Panc1 (cell line): ENCODE measurements at regions not wholly inside any gene's neighbourhood (a gene's known extent, or its start where the extent isn't known, plus 50 kb on each side); places are given as distances from the start of the nearest gene placed in this dataset.

Experiments used
- ATAC-seq: fragments of 200-7000 bp; cut with Tn5 transposase; 2 replicates; pipeline ENCODE4 v1.9.1; 2020; ENCODE audit warnings: mild to moderate bottlenecking, moderate library complexity
- BruUV-seq: library from RNA; stranded (reverse); fragments of 400-500 nt; replicated peaks from 2 replicates; lab custom pipeline; 2021; lab: Mats Ljungman, UMichigan
- CTCF ChIA-PET: fragments of 300-600 bp; sonication (Branson Sonifier 250); formaldehyde crosslinking; loops from one replicate; lab custom pipeline; 2022; ENCODE audit warnings: antibody characterized with exemption; lab: Charles Lee
- POLR2A ChIA-PET: fragments of 300-600 bp; sonication (Branson Sonifier 250); formaldehyde crosslinking; loops from one replicate; lab custom pipeline; 2022; ENCODE audit warnings: antibody characterized with exemption; lab: Charles Lee
- DNase-seq: peaks from one replicate; pipeline ENCODE4 v3.0.0-alpha.2; 2010; ENCODE audit warnings: low read depth, low spot score
- H3K27ac ChIP-seq: 2 replicates; pipeline ENCODE4 v1.5.1; 2011; ENCODE audit warnings: mild to moderate bottlenecking, low read length, inconsistent platforms
- H3K27me3 ChIP-seq: fragments of 200-500 bp; sonication (Bioruptor generic); 2 replicates; pipeline ENCODE4 v1.6.0; 2014; ENCODE audit warnings: low read length, inconsistent platforms; ENCODE audit not compliant: control insufficient read depth, insufficient read depth
- H3K36me3 ChIP-seq: fragments of 200-500 bp; sonication (Bioruptor generic); 2 replicates; pipeline ENCODE4 v1.5.1; 2014; ENCODE audit warnings: inconsistent platforms, mild to moderate bottlenecking, low read length, moderate library complexity; ENCODE audit not compliant: control insufficient read depth, insufficient read depth
- H3K4me1 ChIP-seq: 2 replicates; pipeline ENCODE4 v1.5.1; 2011; ENCODE audit warnings: inconsistent platforms, mild to moderate bottlenecking, low read length, moderate library complexity; ENCODE audit not compliant: control insufficient read depth, insufficient read depth
- H3K4me3 ChIP-seq, 2 experiments: 2 replicates each; pipeline ENCODE4 v1.5.1; 2011 to 2012; ENCODE audit warnings: low read depth in 2 of 2, low read length in 2 of 2, mild to moderate bottlenecking in 2 of 2, inconsistent platforms in 1 of 2, moderate library complexity in 1 of 2
- H3K9me3 ChIP-seq: fragments of 200-500 bp; sonication (Bioruptor generic); 2 replicates; pipeline ENCODE4 v1.5.1; 2014; ENCODE audit warnings: low read depth, mild to moderate bottlenecking, inconsistent platforms, low read length, moderate library complexity; ENCODE audit not compliant: control insufficient read depth, insufficient read depth
- POLR2AphosphoS5 ChIP-seq: IDR thresholded peaks from 2 replicates; pipeline ENCODE4 v1.6.1; 2012; ENCODE audit warnings: mild to moderate bottlenecking, low read depth, low read length, moderate library complexity
- REST ChIP-seq, 2 experiments: IDR thresholded peaks; 2 replicates each; pipeline ENCODE4 v1.6.1; 2011 to 2012; ENCODE audit warnings: low read depth in 2 of 2, control low read depth in 1 of 2, low read length in 1 of 2, mild to moderate bottlenecking in 1 of 2, moderate library complexity in 1 of 2; ENCODE audit not compliant: insufficient read depth in 1 of 2
- SIN3A ChIP-seq: IDR thresholded peaks from 2 replicates; pipeline ENCODE4 v1.6.1; 2012; ENCODE audit warnings: low read depth, mild to moderate bottlenecking, low read length, moderate library complexity, borderline replicate concordance; ENCODE audit not compliant: insufficient read depth
- TCF7L2 ChIP-seq: IDR thresholded peaks from 2 replicates; pipeline ENCODE4 v1.6.1; 2011; ENCODE audit warnings: mild to moderate bottlenecking, low read depth, low read length, inconsistent platforms
- in situ Hi-C: cut with HindIII; loops from 2 replicates; pipeline ENCODE4 v1.10.0; 2016; ENCODE audit warnings: low sequenced_read_pairs, low pct_unique_long_range_greater_than_20kb
- intact Hi-C: fragments of 100-400 bp; cut with micrococcal nuclease; formaldehyde crosslinking; loops from one replicate; pipeline ENCODE4 v1.10.0; 2022; ENCODE audit not compliant: unreplicated experiment
- TF ChIP-seq, protein P1 (sequence below): fragments of 450-650 bp; IDR thresholded peaks from 2 replicates; pipeline ENCODE4 v1.5.1; 2017; ENCODE audit warnings: mild to moderate bottlenecking

- H3K9me3 ChIP-seq = no peaks in the 10 kb centered on the region
- TF ChIP-seq SIN3A = no peak
- no peak for TF ChIP-seq TCF7L2
- TF ChIP-seq POLR2AphosphoS5 = no peak
- no peak for TF ChIP-seq REST (IDR thresholded peaks at IDR 0.05; ENCODE audit: insufficient read depth in 1 of 2, low read depth in 2 of 2, low read length in 1 of 2)
- TF ChIP-seq, protein P1, sequence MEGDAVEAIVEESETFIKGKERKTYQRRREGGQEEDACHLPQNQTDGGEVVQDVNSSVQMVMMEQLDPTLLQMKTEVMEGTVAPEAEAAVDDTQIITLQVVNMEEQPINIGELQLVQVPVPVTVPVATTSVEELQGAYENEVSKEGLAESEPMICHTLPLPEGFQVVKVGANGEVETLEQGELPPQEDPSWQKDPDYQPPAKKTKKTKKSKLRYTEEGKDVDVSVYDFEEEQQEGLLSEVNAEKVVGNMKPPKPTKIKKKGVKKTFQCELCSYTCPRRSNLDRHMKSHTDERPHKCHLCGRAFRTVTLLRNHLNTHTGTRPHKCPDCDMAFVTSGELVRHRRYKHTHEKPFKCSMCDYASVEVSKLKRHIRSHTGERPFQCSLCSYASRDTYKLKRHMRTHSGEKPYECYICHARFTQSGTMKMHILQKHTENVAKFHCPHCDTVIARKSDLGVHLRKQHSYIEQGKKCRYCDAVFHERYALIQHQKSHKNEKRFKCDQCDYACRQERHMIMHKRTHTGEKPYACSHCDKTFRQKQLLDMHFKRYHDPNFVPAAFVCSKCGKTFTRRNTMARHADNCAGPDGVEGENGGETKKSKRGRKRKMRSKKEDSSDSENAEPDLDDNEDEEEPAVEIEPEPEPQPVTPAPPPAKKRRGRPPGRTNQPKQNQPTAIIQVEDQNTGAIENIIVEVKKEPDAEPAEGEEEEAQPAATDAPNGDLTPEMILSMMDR = no peak
- no TSS peak for BruUV-seq
- H3K27me3 ChIP-seq = no peaks in the 10 kb centered on the region
- POLR2A ChIA-PET = no interaction called here
- DNase-seq = no peak
- intact Hi-C loops = no loop called here
- H3K36me3 ChIP-seq = no peaks in the 10 kb centered on the region
- no peak for ATAC-seq
- H3K4me3 ChIP-seq = no peak overlapping the region
- H3K27ac ChIP-seq = no peak overlapping the region
- no peaks in the 10 kb centered on the region for H3K4me1 ChIP-seq
- CTCF ChIA-PET = no interaction called here
- in situ Hi-C loops = no loop called here
Measured at GRCh38 chr4:13056630-13057189, 427.4 kb downstream of the RAB28 start.

DNA sequence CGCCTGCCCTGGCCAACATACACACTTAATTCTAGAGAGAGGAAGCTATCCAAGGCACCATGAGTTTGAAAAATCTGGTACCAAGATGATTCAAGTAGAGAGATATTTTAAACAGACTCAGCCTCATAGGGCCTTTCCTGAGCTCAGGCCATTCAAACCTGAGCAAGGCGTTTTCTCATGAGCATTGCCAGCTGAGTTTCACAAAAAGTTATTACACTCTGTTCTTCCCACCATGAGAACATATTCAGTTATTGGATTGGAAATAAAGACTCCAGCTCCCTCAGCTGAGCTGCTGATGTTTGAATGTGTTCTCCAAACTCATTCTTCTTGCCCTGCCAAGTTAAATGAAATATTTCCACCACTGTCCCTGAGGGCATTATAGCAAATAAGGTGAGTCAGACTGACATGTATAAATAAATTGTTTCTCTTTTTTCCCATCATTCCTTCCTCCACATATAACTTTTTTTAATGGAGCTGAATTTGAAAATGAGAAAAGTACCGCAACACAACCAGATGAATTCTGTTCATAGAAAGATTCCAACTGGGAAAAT is 429.6 kb downstream of the RAB28 start:
- DNase-seq = no peak
- no peaks in the 10 kb centered on the region for H3K4me1 ChIP-seq
- H3K27ac ChIP-seq = no peak overlapping the region
- no peaks in the 10 kb centered on the region for H3K27me3 ChIP-seq
- intact Hi-C loops = no loop called here
- in situ Hi-C loops = no loop called here
- TF ChIP-seq, protein P1 = no peak
- TF ChIP-seq SIN3A (no peak), REST (IDR thresholded peaks at IDR 0.05; ENCODE audit: insufficient read depth in 1 of 2, low read depth in 2 of 2, low read length in 1 of 2) (no peak), TCF7L2 (no peak), POLR2AphosphoS5 (no peak)
- no peak for ATAC-seq
- H3K36me3 ChIP-seq = no peaks in the 10 kb centered on the region
- BruUV-seq = no TSS peak
- no peaks in the 10 kb centered on the region for H3K9me3 ChIP-seq
- ChIA-PET CTCF (no interaction called here), POLR2A (no interaction called here)
- H3K4me3 ChIP-seq = no peak overlapping the region
